GM18508 (cell line): ENCODE measurements at regions not wholly inside any gene's neighbourhood (a gene's known extent, or its start where the extent isn't known, plus 50 kb on each side); places are given as distances from the start of the nearest gene placed in this dataset.
"Not testable (repeated sequence)": the region's sequence is repeated elsewhere in the genome, so short reads cannot be mapped to it uniquely, and the experiment has no call there.

Source experiments
- ATAC-seq: cut with Tn5 transposase; IDR thresholded peaks from one replicate; pipeline ENCODE4 v1.9.1; 2021; ENCODE audit warnings: moderate number of reproducible peaks; ENCODE audit not compliant: insufficient read depth, unreplicated experiment

DNA sequence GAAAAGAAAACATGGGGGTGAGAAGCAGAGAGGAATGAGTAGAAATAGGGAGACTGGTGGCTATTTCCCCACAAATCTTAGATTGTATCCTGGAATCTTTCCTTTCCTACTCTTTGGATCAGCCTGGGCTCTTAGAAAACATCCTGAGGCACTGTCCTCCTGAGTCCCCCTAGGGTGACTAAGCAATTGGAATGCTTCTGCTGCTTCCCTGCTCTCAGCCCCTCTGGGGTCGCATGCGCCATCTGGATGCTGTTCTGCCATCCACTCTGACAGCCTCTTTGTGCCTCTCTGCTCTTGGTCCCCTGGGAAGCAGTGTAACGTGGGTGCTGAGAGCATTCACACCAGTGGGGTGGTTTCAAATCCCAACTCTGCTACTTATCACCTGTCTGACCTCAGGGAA lies 443.0 kb downstream of the SIPA1L2 start:
- ATAC-seq: no peak

- ATAC-seq: no peak
These were observed 445.1 kb downstream of the SIPA1L2 start for GRCh38 chr1:232184561-232185530.

- ATAC-seq: no peak
These were observed 446.1 kb downstream of the SIPA1L2 start for GRCh38 chr1:232183802-232184201.

GRCh38 chr1:232183266-232183800 lies 446.6 kb downstream of the SIPA1L2 start:
- ATAC-seq: no peak

GRCh38 chr1:232182236-232182635 lies 447.7 kb downstream of the SIPA1L2 start:
- no peak for ATAC-seq

DNA sequence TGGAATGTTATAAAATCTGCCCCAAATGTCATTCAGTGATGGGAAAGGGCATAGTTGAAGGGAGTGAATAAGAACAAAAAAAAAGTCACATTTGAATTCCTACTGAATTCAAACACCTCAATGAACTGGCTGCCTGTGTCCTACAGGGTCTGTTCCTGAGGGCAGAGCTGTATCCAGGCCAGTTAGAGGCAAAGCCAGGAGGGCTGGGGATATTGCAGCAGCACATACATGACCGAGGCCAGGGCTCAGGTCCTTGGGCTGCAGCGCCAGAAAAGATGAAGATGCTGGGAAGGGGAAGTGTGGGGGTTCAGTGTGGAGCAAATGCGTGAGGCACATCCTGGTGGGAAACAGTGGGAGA lies 449.2 kb downstream of the SIPA1L2 start:
- no peak for ATAC-seq

- no peak for ATAC-seq
These were observed 449.8 kb downstream of the SIPA1L2 start for GRCh38 chr1:232179896-232180778.

DNA sequence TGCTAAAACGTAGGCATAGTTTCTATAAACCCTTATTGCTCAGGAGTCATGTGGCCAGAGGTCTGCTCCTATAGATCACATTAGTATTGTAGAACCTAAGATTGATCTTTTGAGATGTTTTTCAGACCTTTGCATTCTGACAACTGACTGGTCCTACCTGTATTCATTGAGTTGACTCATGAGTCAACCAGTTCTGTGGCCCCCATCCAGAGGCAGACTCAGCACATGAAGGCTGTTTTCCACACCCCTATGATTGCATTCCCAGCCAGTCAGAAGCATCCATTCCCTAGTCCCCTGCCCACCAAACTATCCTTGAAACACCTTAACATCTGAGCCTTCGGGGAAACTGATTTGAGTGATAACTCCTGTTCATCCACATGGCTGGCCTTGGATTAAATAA lies 451.7 kb downstream of the SIPA1L2 start:
- no peak for ATAC-seq

- no peak for ATAC-seq
These were observed 452.5 kb downstream of the SIPA1L2 start for GRCh38 chr1:232177438-232177837.

DNA sequence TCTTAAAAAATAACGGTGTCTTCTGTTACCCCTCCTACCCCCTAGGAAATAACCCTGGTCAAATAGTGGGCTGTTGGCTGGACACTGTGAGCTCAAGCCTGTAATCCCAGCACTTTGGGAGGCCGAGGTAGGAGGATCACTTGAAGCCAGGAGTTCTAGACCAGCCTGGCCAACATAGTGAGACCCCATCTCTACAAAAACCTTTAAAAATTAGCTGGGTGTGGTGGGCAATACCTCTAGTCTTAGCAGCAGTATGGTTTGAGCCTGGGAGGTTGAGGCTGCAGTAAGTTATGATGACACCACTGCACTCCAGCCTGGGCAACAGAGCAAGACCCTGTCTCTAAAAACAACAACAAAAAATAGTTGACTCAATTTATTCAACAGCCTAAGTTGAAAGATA lies 453.7 kb downstream of the SIPA1L2 start:
- no peak for ATAC-seq

DNA sequence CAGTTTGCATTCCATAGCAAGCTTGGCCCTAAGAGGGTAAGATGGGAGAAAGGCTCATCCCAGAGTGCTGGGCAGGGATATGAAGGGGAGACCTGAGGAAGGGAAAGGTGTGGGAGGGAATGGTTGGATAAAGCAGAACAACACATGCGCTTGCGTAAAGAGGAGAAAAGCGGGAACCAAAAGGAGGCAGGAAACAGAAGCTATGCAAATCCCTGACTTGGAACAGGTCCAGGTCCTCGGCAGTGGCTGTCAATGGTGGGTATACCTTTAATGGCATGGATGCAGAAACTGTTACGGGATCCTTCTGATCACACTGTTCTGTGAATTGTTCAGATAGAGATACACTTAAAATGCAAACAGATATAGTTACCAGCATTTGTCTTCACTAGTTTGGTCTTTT lies 455.6 kb downstream of the SIPA1L2 start:
- ATAC-seq: no peak

DNA sequence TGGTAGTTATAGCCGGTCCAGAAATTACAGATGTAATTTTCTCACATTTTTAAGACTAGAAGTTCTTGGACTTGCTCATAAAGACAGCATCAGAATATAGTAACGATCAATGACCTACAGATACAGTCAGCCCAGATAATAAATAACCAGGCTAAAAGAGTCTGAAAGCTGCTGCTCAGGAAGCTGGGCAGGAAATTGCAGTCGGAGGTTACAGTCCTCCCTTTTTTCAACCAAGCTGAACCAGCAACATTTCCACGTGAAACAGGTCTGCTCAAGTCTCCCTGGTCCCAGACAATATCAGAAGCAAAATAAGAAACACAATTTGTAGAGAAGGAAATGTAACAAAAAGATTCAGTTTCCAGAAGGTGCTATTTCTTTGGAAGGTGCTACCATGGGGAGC lies 457.4 kb downstream of the SIPA1L2 start:
- ATAC-seq: no peak

GRCh38 chr1:232170909-232171308 lies 459.0 kb downstream of the SIPA1L2 start:
- no peak for ATAC-seq

DNA sequence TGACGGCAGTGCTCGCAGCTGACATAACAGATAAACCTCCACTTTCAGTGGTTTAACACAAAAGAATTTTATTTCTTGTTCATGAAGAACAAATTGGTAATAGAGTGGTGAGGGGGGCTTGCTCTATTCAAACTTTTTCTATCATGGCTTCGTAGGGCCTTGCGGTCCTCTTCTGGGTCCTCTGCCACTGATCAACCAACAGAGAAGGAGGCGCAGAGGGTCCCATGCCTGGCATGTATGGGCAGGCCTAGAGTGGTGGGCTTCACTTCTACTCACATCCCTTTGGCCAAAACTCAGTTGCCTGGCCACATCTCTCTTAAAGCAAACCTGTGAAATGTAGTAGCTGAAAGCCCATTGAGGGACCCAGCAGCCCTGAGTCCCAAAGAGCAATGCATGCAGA lies 460.5 kb downstream of the SIPA1L2 start:
- ATAC-seq: no peak

- no peak for ATAC-seq
These were observed 461.4 kb downstream of the SIPA1L2 start for GRCh38 chr1:232168508-232168907.

GRCh38 chr1:232166942-232167341 lies 463.0 kb downstream of the SIPA1L2 start:
- no peak for ATAC-seq

DNA sequence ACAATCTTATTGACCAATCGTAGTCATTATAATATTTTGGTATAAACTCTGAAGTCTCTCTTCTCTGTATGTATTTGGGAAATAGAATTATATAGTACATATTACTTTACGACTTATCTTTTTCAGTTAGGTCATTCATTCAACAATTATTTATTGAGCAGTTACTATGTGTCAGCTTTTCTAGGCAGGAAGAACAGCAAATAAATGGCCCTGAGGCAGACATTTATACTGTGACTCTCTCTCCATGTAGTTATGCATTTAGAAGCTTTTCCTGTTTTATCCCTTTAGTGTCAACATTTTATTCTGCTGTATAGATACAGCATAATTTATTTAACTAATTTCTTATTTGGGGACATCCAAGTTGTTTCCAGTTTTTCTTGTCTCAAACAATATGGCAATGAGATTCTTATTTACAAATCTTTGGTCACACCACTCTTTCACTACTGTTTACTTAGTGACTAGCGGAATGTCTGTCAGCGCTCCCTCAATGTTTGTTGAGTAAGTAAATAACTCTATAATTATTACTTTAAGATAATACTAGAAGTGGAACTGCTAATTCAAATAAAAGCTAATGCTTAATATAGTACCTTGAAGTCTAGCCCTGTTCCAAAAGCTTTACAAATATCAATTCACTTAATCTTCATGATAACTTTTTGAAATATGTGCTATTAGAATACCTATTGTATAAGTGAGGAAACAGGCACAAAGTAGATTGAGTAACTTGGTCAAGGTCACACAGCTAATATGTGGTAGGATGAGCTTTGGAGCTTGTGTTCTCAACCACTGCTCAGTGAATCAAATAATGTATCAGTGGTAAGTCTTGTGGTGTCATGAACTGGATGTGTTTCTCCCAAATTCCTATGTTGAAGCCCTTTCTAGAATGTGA lies 465.6 kb downstream of the SIPA1L2 start:
- no peak for ATAC-seq

- ATAC-seq: no peak
These were observed 466.4 kb downstream of the SIPA1L2 start for GRCh38 chr1:232163533-232163932.

DNA sequence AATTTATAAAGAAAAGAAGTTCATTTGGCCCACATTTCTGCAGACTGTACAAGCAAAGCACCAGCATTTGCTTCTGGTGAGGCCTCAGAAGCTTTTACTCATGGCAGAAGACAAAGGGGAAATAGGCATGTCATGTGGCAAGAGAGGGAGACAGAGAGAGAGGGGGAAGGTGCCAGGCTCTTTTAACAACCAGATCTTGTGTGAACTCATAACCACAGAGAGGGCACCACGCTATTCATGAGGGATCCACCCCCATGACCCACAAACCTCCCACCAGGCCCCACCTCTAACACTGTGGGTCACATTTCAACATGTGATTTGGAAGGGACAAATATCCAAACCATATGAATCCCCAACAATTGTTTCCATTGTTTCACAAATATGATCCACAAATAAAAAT lies 467.9 kb downstream of the SIPA1L2 start:
- ATAC-seq: no peak

DNA sequence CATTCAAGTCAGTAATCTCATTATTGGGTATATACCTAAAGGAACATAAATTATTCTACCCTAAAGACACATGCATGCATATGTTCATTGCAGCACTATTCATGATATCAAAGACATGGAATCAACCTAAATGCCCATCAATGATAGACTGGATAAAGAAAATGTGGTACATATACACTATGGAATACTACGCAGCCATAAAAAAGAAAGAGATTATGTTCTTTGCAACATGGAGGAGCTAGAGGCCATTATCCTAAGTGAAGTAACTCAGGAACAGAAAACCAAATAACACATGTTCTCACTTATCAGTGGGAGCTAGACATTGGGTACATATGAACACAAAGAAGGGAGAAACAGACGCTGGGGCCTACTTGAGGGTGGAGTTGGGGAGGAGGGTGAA lies 471.4 kb downstream of the SIPA1L2 start:
- ATAC-seq: not testable (repeated sequence)
